Naive B cell (primary cell): ENCODE measurements at regions not wholly inside any gene's neighbourhood (a gene's known extent, or its start where the extent isn't known, plus 50 kb on each side); places are given as distances from the start of the nearest gene placed in this dataset.
A peak's percentile ranks its signal among the peaks of the same experiment; 100 is the strongest.

Source experiments
- ATAC-seq, 2 donors: fragments of 150-1000 bp; cut with Tn5 transposase; 2 replicates each; pipeline ENCODE4 v1.10.0; 2021; ENCODE audit warnings: low read depth in 2 of 2, mild to moderate bottlenecking in 2 of 2, moderate library complexity in 2 of 2
- DNase-seq: peaks from one replicate; pipeline ENCODE4 v3.0.0; 2022
- H3K27ac Mint-ChIP-seq, 6 donors: one replicate each; pipeline ENCODE4 v1.8.0; 2020 to 2022; ENCODE audit warnings: mild to moderate bottlenecking in 6 of 6, mixed read lengths in 6 of 6, moderate library complexity in 5 of 6, inconsistent platforms in 2 of 6
- H3K27me3 Mint-ChIP-seq, 3 donors: one replicate each; pipeline ENCODE4 v1.8.0; 2021 to 2022; ENCODE audit warnings: mixed read lengths in 3 of 3, mild to moderate bottlenecking in 1 of 3
- H3K36me3 Mint-ChIP-seq, 2 donors: one replicate each; pipeline ENCODE4 v1.8.0; 2020 to 2022; ENCODE audit warnings: mixed read lengths in 2 of 2, inconsistent platforms in 1 of 2, mild to moderate bottlenecking in 1 of 2
- H3K4me1 Mint-ChIP-seq, 3 donors: one replicate each; pipeline ENCODE4 v1.8.0; 2020 to 2022; ENCODE audit warnings: mixed read lengths in 3 of 3, inconsistent platforms in 1 of 3, mild to moderate bottlenecking in 1 of 3, moderate library complexity in 1 of 3
- H3K4me3 Mint-ChIP-seq, 8 donors: one replicate each; pipeline ENCODE4 v1.8.0; 2020 to 2022; ENCODE audit warnings: mild to moderate bottlenecking in 8 of 8, mixed read lengths in 8 of 8, moderate library complexity in 8 of 8, inconsistent platforms in 2 of 8
- H3K9me3 Mint-ChIP-seq, 7 donors: one replicate each; pipeline ENCODE4 v1.8.0; 2020 to 2022; ENCODE audit warnings: mixed read lengths in 7 of 7, mild to moderate bottlenecking in 5 of 7, inconsistent platforms in 2 of 7, moderate library complexity in 1 of 7

GRCh38 chr5:125189531-125189941 is 443.1 kb upstream of the ZNF608 start:
- Mint-ChIP-seq H3K27ac (no peak overlapping the region), H3K9me3 (peaks cover 0 to 4% (median 0%) of the 10 kb centered on the region in 7 donors), H3K4me1 (peaks cover 26 to 33% (median 29%) of the 10 kb centered on the region in 3 donors), H3K4me3 (no peak overlapping the region), H3K36me3 (no peaks in the 10 kb centered on the region), H3K27me3 (peaks cover 0 to 5% (median 0%) of the 10 kb centered on the region in 3 donors)
- no peak for ATAC-seq
- no peak for DNase-seq

DNA sequence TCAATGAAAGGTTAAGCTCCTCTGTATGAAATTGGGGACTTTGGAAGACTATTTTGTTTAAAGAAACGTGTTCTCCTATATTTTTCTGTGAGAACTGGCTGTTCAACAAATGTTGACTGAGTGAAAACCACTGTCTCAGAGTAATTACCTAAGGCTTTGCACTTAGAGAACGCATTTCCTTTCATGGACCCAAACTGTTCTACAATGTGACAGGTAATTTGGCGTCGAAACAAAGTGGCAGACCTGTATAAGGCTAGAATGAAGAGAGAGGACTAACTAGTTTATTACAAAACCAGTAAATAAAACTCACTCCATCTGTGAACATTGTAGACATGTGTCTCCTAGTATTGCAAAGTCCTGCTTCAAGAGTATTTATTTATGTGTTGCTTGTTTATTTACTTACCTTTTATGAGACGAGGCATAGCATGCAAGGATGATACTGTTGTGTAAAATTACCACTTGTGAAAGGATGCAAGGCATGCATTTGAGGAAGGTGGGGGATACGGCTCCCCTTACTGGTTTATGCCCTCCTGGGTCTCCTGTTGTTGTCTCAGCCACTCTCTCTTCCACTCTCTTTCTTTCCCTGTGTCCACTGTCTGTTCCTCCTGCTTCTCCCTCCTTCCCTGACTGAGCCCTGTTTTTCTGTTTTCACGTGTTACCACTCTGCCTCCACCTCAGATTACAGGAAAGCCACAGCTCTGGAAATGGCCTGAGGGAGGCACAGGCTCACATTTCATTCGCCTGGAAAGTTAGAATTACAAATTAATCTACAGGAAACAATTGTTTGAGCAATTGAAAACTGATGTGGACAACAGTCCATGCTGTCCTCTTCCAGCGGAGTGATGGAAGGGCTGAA is 444.0 kb upstream of the ZNF608 start:
- Mint-ChIP-seq H3K4me1 (peaks cover 23 to 33% (median 29%) of the 10 kb centered on the region in 3 donors), H3K36me3 (no peaks in the 10 kb centered on the region), H3K9me3 (peaks cover 0 to 4% (median 0%) of the 10 kb centered on the region in 7 donors), H3K27ac (peak overlapping the region in 1 of 6 donors; percentile 49), H3K27me3 (peaks cover 0 to 5% (median 0%) of the 10 kb centered on the region in 3 donors), H3K4me3 (peak overlapping the region in 1 of 8 donors; percentile 59)
- ATAC-seq (no peak), DNase-seq (no peak)

DNA sequence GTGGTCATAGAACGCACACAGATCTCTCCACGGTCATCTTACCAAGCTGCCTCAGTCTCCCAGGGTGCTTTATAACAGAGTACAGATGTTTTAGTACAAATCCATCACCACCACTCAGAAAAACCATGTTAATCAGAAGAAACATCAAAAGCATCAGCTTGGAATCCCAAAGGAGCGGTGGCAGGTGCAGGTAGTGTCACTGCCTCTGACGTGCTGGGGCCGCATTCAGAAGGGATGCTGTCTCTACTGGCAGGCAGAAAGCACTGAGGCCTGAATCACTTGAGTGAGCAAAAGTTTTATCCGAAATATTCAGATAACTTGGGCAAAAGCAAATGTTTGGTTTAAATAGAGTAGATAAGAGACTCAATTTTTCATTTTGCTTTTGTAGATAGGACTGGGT is 448.4 kb upstream of the ZNF608 start:
- Mint-ChIP-seq H3K4me1 (peaks cover 12 to 16% (median 13%) of the 10 kb centered on the region in 3 donors), H3K27me3 (peaks cover 0 to 11% (median 6%) of the 10 kb centered on the region in 3 donors), H3K4me3 (no peak overlapping the region), H3K9me3 (no peaks in the 10 kb centered on the region), H3K36me3 (no peaks in the 10 kb centered on the region), H3K27ac (no peak overlapping the region)
- no peak for ATAC-seq
- no peak for DNase-seq

DNA sequence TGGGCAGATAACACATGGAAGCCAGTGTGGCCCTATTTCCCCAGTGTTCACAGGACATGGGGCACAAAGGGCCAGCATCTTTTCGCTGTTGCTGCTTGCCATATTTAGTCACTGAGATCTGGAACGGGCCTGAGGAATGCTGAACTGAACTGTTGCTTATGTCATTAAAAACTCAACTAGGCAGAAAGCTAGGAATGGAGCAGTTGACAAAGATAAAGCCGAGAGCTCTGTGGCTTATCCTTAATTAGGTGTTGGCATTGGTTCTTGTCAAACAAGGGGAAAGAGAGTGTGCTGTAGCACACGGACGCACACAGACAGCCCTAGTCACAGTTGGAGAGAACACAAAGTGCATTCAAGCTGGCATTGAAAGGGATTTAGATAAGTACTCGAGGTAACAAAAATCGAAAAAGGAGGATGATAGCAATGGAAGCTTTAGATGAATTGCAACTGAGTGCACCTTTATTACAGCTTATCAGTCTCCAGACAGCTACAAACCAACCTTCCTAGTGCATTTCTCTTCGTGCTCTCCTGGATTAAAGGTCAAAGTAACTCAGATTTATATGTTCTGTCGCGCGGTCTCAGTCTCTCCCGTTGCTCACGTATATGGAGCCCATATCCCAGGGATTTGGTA is 450.2 kb upstream of the ZNF608 start:
- no peaks in the 10 kb centered on the region for H3K9me3 Mint-ChIP-seq
- peaks cover 0 to 11% (median 11%) of the 10 kb centered on the region in 3 donors for H3K27me3 Mint-ChIP-seq
- peaks cover 9 to 13% (median 11%) of the 10 kb centered on the region in 3 donors for H3K4me1 Mint-ChIP-seq
- no peaks in the 10 kb centered on the region for H3K36me3 Mint-ChIP-seq
- peak overlapping the region in 1 of 6 donors; percentile 48 for H3K27ac Mint-ChIP-seq
- ATAC-seq: no peak
- no peak overlapping the region for H3K4me3 Mint-ChIP-seq
- DNase-seq: no peak

DNA sequence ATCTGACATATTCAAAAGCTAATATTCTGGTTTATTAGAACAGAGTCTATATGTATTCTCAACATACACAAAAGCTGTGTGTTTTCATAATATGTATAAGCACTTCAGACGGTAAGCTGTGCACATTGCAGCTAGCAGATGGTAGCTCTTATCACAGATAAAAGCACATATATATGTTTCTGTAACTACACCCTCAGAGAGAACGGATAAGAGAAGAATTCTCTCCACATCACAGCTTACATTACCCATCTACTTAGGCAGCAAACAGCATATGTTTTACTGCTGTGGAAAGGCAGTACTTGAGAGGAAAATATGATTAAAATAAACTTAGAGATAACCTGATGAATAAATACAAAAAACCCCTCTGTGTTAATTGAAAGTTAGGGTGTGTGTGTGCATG is 450.9 kb upstream of the ZNF608 start:
- no peaks in the 10 kb centered on the region for H3K36me3 Mint-ChIP-seq
- no peaks in the 10 kb centered on the region for H3K9me3 Mint-ChIP-seq
- H3K4me1 Mint-ChIP-seq: peaks cover 5 to 9% (median 6%) of the 10 kb centered on the region in 3 donors
- peaks cover 0 to 11% (median 11%) of the 10 kb centered on the region in 3 donors for H3K27me3 Mint-ChIP-seq
- no peak overlapping the region for H3K4me3 Mint-ChIP-seq
- H3K27ac Mint-ChIP-seq: no peak overlapping the region
- ATAC-seq (no peak), DNase-seq (no peak)

GRCh38 chr5:125198270-125198974 is 452.0 kb upstream of the ZNF608 start:
- Mint-ChIP-seq H3K27ac (no peak overlapping the region), H3K4me3 (no peak overlapping the region), H3K36me3 (no peaks in the 10 kb centered on the region), H3K4me1 (peaks cover 5 to 9% (median 6%) of the 10 kb centered on the region in 3 donors), H3K9me3 (no peaks in the 10 kb centered on the region), H3K27me3 (peaks cover 0 to 11% (median 11%) of the 10 kb centered on the region in 3 donors)
- no peak for DNase-seq
- no peak for ATAC-seq

- Mint-ChIP-seq H3K4me1 (peaks cover 5 to 9% (median 6%) of the 10 kb centered on the region in 3 donors), H3K27me3 (peaks cover 0 to 11% (median 11%) of the 10 kb centered on the region in 3 donors), H3K4me3 (no peak overlapping the region), H3K9me3 (peaks cover 0 to 1% (median 0%) of the 10 kb centered on the region in 7 donors), H3K27ac (no peak overlapping the region), H3K36me3 (peaks cover 3 to 6% of the 10 kb centered on the region in 2 donors)
- DNase-seq: no peak
- no peak for ATAC-seq
Observed at GRCh38 chr5:125199373-125199772, 452.9 kb upstream of the ZNF608 start.

- peaks cover 5 to 9% (median 6%) of the 10 kb centered on the region in 3 donors for H3K4me1 Mint-ChIP-seq
- H3K27me3 Mint-ChIP-seq: peaks cover 0 to 11% (median 11%) of the 10 kb centered on the region in 3 donors
- DNase-seq: peak; percentile 10
- peaks cover 6 to 7% of the 10 kb centered on the region in 2 donors for H3K36me3 Mint-ChIP-seq
- ATAC-seq: peak; percentile 45 to 65
- H3K9me3 Mint-ChIP-seq: peaks cover 0 to 2% (median 0%) of the 10 kb centered on the region in 7 donors
- peak overlapping the region; percentile 76 to 90 (median 82) for H3K4me3 Mint-ChIP-seq
- H3K27ac Mint-ChIP-seq: peak overlapping the region in 1 of 6 donors; percentile 62
Observed at GRCh38 chr5:125199968-125200865, 453.8 kb upstream of the ZNF608 start.

DNA sequence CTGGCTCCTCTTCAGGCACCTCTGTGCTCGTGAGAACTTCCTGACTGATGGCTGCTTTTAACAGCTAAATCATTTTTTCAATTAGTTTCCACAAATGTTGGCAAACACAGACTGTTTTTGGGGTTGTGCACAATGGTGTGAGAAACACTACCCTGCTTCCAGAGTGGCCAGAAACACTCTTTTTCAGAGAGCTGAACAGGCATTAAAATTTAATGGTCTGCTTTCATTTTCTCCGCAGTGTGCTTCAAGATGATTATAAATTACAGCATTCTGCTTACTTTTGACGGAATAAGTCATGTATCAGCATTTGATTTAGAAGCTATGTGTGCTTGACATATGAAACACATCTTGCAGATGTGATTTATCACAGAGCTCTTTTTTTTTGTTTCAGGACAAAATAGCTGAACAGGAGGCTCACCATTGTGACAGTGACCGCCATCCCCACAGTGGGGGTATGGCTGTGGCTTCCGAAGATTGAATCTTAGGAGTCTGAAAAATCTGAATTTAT is 454.5 kb upstream of the ZNF608 start:
- Mint-ChIP-seq H3K36me3 (peaks cover 6 to 7% of the 10 kb centered on the region in 2 donors), H3K9me3 (peaks cover 0 to 2% (median 0%) of the 10 kb centered on the region in 7 donors), H3K4me1 (peaks cover 5 to 13% (median 9%) of the 10 kb centered on the region in 3 donors), H3K27me3 (peaks cover 0 to 11% (median 11%) of the 10 kb centered on the region in 3 donors), H3K4me3 (peak overlapping the region; percentile 76 to 90 (median 82)), H3K27ac (no peak overlapping the region)
- ATAC-seq: no peak
- no peak for DNase-seq

GRCh38 chr5:125201446-125202052 is 455.1 kb upstream of the ZNF608 start:
- Mint-ChIP-seq H3K36me3 (peaks cover 6 to 7% of the 10 kb centered on the region in 2 donors), H3K4me3 (peak overlapping the region in 3 of 8 donors; percentile 21 to 26 (median 25)), H3K4me1 (peaks cover 5 to 14% (median 9%) of the 10 kb centered on the region in 3 donors), H3K27me3 (peaks cover 0 to 11% (median 8%) of the 10 kb centered on the region in 3 donors), H3K9me3 (peaks cover 0 to 2% (median 0%) of the 10 kb centered on the region in 7 donors), H3K27ac (no peak overlapping the region)
- ATAC-seq (no peak), DNase-seq (no peak)

DNA sequence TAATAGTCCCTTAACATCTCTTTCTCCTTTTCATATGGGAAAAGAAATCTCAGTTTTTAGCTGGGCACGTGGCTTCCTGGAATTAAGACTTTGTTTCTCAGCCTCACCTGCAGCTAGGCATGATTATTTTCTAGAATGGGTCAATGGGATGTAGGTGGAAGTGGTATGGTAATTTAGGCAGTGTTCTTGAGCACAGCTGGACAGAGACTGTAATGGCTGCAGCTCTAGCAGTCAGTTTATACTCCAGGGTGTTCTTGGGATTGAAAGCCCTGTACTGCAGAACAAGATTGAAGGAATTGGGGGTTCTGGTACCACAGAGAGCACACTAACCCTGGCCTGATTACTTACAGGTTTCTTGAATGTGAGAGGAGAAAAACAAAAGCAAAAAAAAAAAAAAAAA is 455.9 kb upstream of the ZNF608 start:
- ATAC-seq (no peak), DNase-seq (no peak)
- no peak overlapping the region for H3K4me3 Mint-ChIP-seq
- H3K27ac Mint-ChIP-seq: peak overlapping the region in 1 of 6 donors; percentile 30
- peaks cover 0 to 4% (median 0%) of the 10 kb centered on the region in 7 donors for H3K9me3 Mint-ChIP-seq
- peaks cover 5 to 14% (median 9%) of the 10 kb centered on the region in 3 donors for H3K4me1 Mint-ChIP-seq
- H3K27me3 Mint-ChIP-seq: peaks cover 0 to 5% (median 0%) of the 10 kb centered on the region in 3 donors
- peaks cover 6 to 7% of the 10 kb centered on the region in 2 donors for H3K36me3 Mint-ChIP-seq
